OCI-LY7 (cell line): ENCODE measurements at regions not wholly inside any gene's neighbourhood (a gene's known extent, or its start where the extent isn't known, plus 50 kb on each side); places are given as distances from the start of the nearest gene placed in this dataset.

Source experiments
- BruUV-seq: library from RNA; stranded (reverse); fragments of 400-500 nt; replicated peaks from 2 replicates; lab custom pipeline; 2021; lab: Mats Ljungman, UMichigan
- CTCF ChIA-PET: fragments of 300-600 bp; sonication (Branson Sonifier 250); formaldehyde crosslinking; loops from one replicate; lab custom pipeline; 2022; ENCODE audit warnings: antibody characterized with exemption; ENCODE audit not compliant: unreplicated experiment; lab: Charles Lee
- POLR2A ChIA-PET: fragments of 300-600 bp; sonication (Branson Sonifier 250); formaldehyde crosslinking; loops from one replicate; lab custom pipeline; 2022; ENCODE audit warnings: antibody characterized with exemption; lab: Charles Lee
- DNase-seq: peaks from one replicate; pipeline ENCODE4 v3.0.0-alpha.2; 2015; ENCODE audit warnings: low spot score
- H2AFZ ChIP-seq: fragments of 200-600 bp; sonication (generic), shearing (Covaris generic); 2 replicates; pipeline ENCODE4 v1.6.1; 2014; ENCODE audit warnings: mild to moderate bottlenecking, antibody characterized with exemption, low read length, moderate library complexity
- H3K27ac ChIP-seq: fragments of 200-600 bp; sonication (generic); 2 replicates; pipeline ENCODE4 v1.5.1; 2014; ENCODE audit warnings: mixed run types, low read depth, mild to moderate bottlenecking, moderate library complexity, low read length, inconsistent platforms; ENCODE audit not compliant: poor library complexity, severe bottlenecking
- H3K36me3 ChIP-seq: fragments of 200-600 bp; sonication (generic); 2 replicates; pipeline ENCODE4 v1.6.1; 2014; ENCODE audit warnings: mild to moderate bottlenecking, antibody characterized with exemption, low read length, moderate library complexity, mixed read lengths; ENCODE audit not compliant: insufficient read depth
- H3K4me1 ChIP-seq: fragments of 200-600 bp; sonication (generic); 2 replicates; pipeline ENCODE4 v1.5.1; 2014; ENCODE audit warnings: mild to moderate bottlenecking, low read length; ENCODE audit not compliant: insufficient read depth, poor library complexity, severe bottlenecking
- H3K4me2 ChIP-seq: fragments of 200-600 bp; sonication (generic); 2 replicates; pipeline ENCODE4 v1.6.1; 2014; ENCODE audit warnings: mild to moderate bottlenecking, low read length
- H3K4me3 ChIP-seq: fragments of 200-600 bp; sonication (generic); 2 replicates; pipeline ENCODE4 v1.5.1; 2014; ENCODE audit warnings: mild to moderate bottlenecking, low read depth, low read length; ENCODE audit not compliant: poor library complexity, severe bottlenecking
- H3K79me2 ChIP-seq: fragments of 200-600 bp; sonication (generic); 2 replicates; pipeline ENCODE4 v1.6.1; 2016; ENCODE audit warnings: low read depth, mild to moderate bottlenecking, low read length, moderate library complexity, mixed read lengths; ENCODE audit not compliant: insufficient read depth
- H3K9me2 ChIP-seq: fragments of 200-600 bp; sonication (generic); 2 replicates; pipeline ENCODE4 v1.6.1; 2016; ENCODE audit warnings: mild to moderate bottlenecking, low read length, mixed read lengths; ENCODE audit not compliant: insufficient read depth
- H3K9me3 ChIP-seq: fragments of 200-600 bp; sonication (generic); 2 replicates; pipeline ENCODE4 v1.6.1; 2014; ENCODE audit warnings: mild to moderate bottlenecking, mixed run types, low read length, mixed read lengths
- H4K20me1 ChIP-seq: fragments of 200-600 bp; sonication (generic); 2 replicates; pipeline ENCODE4 v1.6.1; 2014; ENCODE audit warnings: mild to moderate bottlenecking, antibody characterized with exemption, low read length, moderate library complexity, mixed read lengths; ENCODE audit not compliant: insufficient read depth
- CTCF ChIP-seq: fragments of 200-600 bp; sonication (generic); conservative IDR thresholded peaks from 2 replicates; pipeline ENCODE4 v1.5.1; 2014; ENCODE audit warnings: mild to moderate bottlenecking, antibody characterized with exemption, low read length, moderate library complexity, mixed read lengths
- EZH2phosphoT487 ChIP-seq: fragments of 200-600 bp; sonication (generic); IDR thresholded peaks from 2 replicates; pipeline ENCODE4 v1.6.1; 2018; ENCODE audit warnings: low read depth, borderline replicate concordance, mild to moderate bottlenecking, mixed run types, antibody characterized with exemption, low read length, moderate library complexity, mixed read lengths
- intact Hi-C: fragments of 100-400 bp; cut with micrococcal nuclease; formaldehyde crosslinking; loops from one replicate; pipeline ENCODE4 v1.10.0; 2022; ENCODE audit not compliant: unreplicated experiment

GRCh38 chr10:4159173-4159572, 374.2 kb upstream of the KLF6 start:
- Histone ChIP-seq H4K20me1 (no peaks in the 10 kb centered on the region), H3K4me2 (no peak overlapping the region), H3K27ac (no peak overlapping the region), H3K9me3 (no peaks in the 10 kb centered on the region), H3K4me1 (no peaks in the 10 kb centered on the region), H3K79me2 (no peaks in the 10 kb centered on the region), H2AFZ (no peak overlapping the region), H3K4me3 (no peak overlapping the region), H3K9me2 (no peaks in the 10 kb centered on the region), H3K36me3 (no peaks in the 10 kb centered on the region)
- no TSS peak for BruUV-seq
- intact Hi-C loops = no loop called here
- ChIA-PET POLR2A (no interaction called here), CTCF (no interaction called here)
- no peak for TF ChIP-seq EZH2phosphoT487
- no peak for TF ChIP-seq CTCF
- DNase-seq = no peak

- no peaks in the 10 kb centered on the region for H3K9me2 ChIP-seq
- no TSS peak for BruUV-seq
- no peak for DNase-seq
- no peak for TF ChIP-seq EZH2phosphoT487
- H4K20me1 ChIP-seq = no peaks in the 10 kb centered on the region
- CTCF ChIA-PET = no interaction called here
- no peak overlapping the region for H3K4me2 ChIP-seq
- H3K4me3 ChIP-seq = no peak overlapping the region
- H2AFZ ChIP-seq = no peak overlapping the region
- no peaks in the 10 kb centered on the region for H3K36me3 ChIP-seq
- intact Hi-C loops = no loop called here
- H3K9me3 ChIP-seq = no peaks in the 10 kb centered on the region
- POLR2A ChIA-PET = interaction anchor here (0.5 kb wide), 1 partner anchor 10 kb away, joined by 4 read pairs; no protein-coding TSS in a partner anchor
- no peak overlapping the region for H3K27ac ChIP-seq
- no peaks in the 10 kb centered on the region for H3K4me1 ChIP-seq
- H3K79me2 ChIP-seq = no peaks in the 10 kb centered on the region
These were observed 369.2 kb upstream of the KLF6 start for GRCh38 chr10:4154191-4154715.

GRCh38 chr10:4151466-4151865, 366.5 kb upstream of the KLF6 start:
- BruUV-seq = no TSS peak
- DNase-seq = no peak
- Histone ChIP-seq H3K79me2 (no peaks in the 10 kb centered on the region), H2AFZ (no peak overlapping the region), H3K4me2 (no peak overlapping the region), H3K9me2 (no peaks in the 10 kb centered on the region), H3K9me3 (no peaks in the 10 kb centered on the region), H3K27ac (no peak overlapping the region), H3K4me3 (no peak overlapping the region), H3K4me1 (no peaks in the 10 kb centered on the region), H3K36me3 (no peaks in the 10 kb centered on the region), H4K20me1 (no peaks in the 10 kb centered on the region)
- TF ChIP-seq EZH2phosphoT487 (no peak), CTCF (0 out of 2 replicates have a peak, but pooled peaks have one; percentile 44)
- CTCF ChIA-PET = no interaction called here
- POLR2A ChIA-PET = interaction anchor here (0.6 kb wide), 1 partner anchor 37 kb away, joined by 7 read pairs; no protein-coding TSS in a partner anchor
- intact Hi-C loops = no loop called here
